NB4 (cell line): ENCODE measurements at regions not wholly inside any gene's neighbourhood (a gene's known extent, or its start where the extent isn't known, plus 50 kb on each side); places are given as distances from the start of the nearest gene placed in this dataset.

Experiments used
- MYC ChIP-seq: IDR thresholded peaks from 2 replicates; pipeline ENCODE4 v1.6.1; 2011; ENCODE audit warnings: low read depth, low read length
- POLR2A ChIP-seq: IDR thresholded peaks from 2 replicates; pipeline ENCODE4 v1.6.1; 2011; ENCODE audit warnings: mild to moderate bottlenecking; ENCODE audit not compliant: insufficient read length; ENCODE audit errors: extremely low read depth
- TF ChIP-seq, protein P1 (sequence below): IDR thresholded peaks from one replicate; pipeline ENCODE4 v1.5.1; 2012; ENCODE audit warnings: low read depth, low read length
- TF ChIP-seq, protein P2 (sequence below): IDR thresholded peaks from 2 replicates; pipeline ENCODE4 v1.6.1; 2011; ENCODE audit warnings: low read depth, low read length

DNA sequence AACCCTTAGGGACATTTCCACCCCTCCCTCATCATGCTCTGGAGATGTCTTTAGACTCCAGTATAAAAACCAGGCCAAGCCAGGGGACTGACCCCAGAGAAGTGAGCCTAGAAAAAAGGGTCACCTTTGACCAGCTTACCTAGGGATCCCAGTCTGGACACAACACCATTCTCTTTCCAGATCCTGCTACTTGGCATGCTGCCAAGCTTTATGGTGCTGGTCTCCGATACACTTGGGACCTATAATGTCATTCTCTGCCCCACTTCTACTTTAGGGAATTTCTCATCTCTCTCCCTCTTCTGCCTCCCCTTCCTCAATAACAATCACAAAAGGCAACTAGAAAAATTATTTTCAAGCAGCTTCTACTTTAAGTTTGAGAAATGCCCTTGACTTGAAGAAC, 124.4 kb downstream of the LRRN1 start:
- TF ChIP-seq, protein P1, sequence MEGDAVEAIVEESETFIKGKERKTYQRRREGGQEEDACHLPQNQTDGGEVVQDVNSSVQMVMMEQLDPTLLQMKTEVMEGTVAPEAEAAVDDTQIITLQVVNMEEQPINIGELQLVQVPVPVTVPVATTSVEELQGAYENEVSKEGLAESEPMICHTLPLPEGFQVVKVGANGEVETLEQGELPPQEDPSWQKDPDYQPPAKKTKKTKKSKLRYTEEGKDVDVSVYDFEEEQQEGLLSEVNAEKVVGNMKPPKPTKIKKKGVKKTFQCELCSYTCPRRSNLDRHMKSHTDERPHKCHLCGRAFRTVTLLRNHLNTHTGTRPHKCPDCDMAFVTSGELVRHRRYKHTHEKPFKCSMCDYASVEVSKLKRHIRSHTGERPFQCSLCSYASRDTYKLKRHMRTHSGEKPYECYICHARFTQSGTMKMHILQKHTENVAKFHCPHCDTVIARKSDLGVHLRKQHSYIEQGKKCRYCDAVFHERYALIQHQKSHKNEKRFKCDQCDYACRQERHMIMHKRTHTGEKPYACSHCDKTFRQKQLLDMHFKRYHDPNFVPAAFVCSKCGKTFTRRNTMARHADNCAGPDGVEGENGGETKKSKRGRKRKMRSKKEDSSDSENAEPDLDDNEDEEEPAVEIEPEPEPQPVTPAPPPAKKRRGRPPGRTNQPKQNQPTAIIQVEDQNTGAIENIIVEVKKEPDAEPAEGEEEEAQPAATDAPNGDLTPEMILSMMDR = no peak
- TF ChIP-seq, protein P2, sequence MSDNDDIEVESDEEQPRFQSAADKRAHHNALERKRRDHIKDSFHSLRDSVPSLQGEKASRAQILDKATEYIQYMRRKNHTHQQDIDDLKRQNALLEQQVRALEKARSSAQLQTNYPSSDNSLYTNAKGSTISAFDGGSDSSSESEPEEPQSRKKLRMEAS = no peak
- no peak for TF ChIP-seq POLR2A
- TF ChIP-seq MYC = no peak
